HepG2 (cell line): ENCODE measurements at regions not wholly inside any gene's neighbourhood (a gene's known extent, or its start where the extent isn't known, plus 50 kb on each side); places are given as distances from the start of the nearest gene placed in this dataset.
"Not testable (repeated sequence)": the region's sequence is repeated elsewhere in the genome, so short reads cannot be mapped to it uniquely, and the experiment has no call there.

Experiments
- ZHX2 ChIP-seq, 2 experiments: sonication (generic) in 1 of 2; formaldehyde crosslinking in 1 of 2; IDR thresholded peaks; 2 replicates each; pipeline versions ENCODE4 v1.6.1 to v1.9.0; 2014 to 2022; ENCODE audit warnings: antibody characterized with exemption in 1 of 2, borderline replicate concordance in 1 of 2, inconsistent platforms in 1 of 2, low read depth in 1 of 2, missing genetic modification reagents in 1 of 2
- ZNF770 ChIP-seq: sonication (generic); formaldehyde crosslinking; IDR thresholded peaks from 2 replicates; pipeline ENCODE4 v1.5.0; 2020; ENCODE audit warnings: mild to moderate bottlenecking, missing genetic modification reagents

- TF ChIP-seq ZNF770 (CRISPR knock-in tag); ZHX2 (IDR thresholded peaks at IDR 0.05; ENCODE audit: low read depth); ZHX2 (CRISPR knock-in tag; IDR thresholded peaks at IDR 0.05; ENCODE audit: borderline replicate concordance): not testable (repeated sequence)
Measured at GRCh38 chr4:147112196-147112595, 166.5 kb upstream of the TTC29 start.
